SK-N-MC (cell line): ENCODE measurements at regions not wholly inside any gene's neighbourhood (a gene's known extent, or its start where the extent isn't known, plus 50 kb on each side); places are given as distances from the start of the nearest gene placed in this dataset.

ENCODE experiments used
- EZH2 ChIP-seq: fragments of 200-600 bp; sonication (generic); IDR thresholded peaks from one replicate; pipeline ENCODE4 v1.6.1; 2017; ENCODE audit warnings: antibody characterized with exemption
- FOXP2 ChIP-seq: optimal IDR thresholded peaks from 2 replicates; pipeline ENCODE3; 2011; ENCODE audit warnings: mild to moderate bottlenecking, moderate library complexity; ENCODE audit not compliant: insufficient read depth; ENCODE audit errors: extremely low read length, control extremely low read depth
- POLR2AphosphoS5 ChIP-seq: IDR thresholded peaks from 2 replicates; pipeline ENCODE4 v1.6.1; 2012; ENCODE audit warnings: mild to moderate bottlenecking, low read depth, low read length, borderline replicate concordance

DNA sequence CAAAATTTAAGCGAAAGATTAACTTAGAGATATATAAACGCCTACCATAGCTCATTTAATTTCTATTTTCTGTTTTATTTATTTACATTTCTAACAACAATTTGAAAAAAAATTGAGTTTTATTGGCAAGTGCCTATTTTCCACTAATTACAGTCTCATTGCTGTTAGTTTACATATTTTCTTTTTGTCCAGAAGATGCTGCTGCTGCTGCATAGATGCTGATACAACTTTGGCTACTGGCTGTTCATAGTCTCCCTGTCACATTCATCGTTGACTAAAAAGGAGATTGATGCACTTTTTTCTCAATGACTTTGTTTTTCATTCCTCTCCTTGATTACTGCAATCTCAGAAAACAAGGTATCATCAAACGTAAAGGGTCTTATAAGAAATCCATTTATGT is 235.4 kb downstream of the CDH9 start:
- TF ChIP-seq EZH2 (no peak), POLR2AphosphoS5 (no peak), FOXP2 (no peak)
